CD14-positive monocyte (primary cell): ENCODE measurements at regions not wholly inside any gene's neighbourhood (a gene's known extent, or its start where the extent isn't known, plus 50 kb on each side); places are given as distances from the start of the nearest gene placed in this dataset.

Source experiments
- DNase-seq, 3 donors: peaks; one replicate each; pipeline ENCODE4 v3.0.0-alpha.2; 2011 to 2022
- H2AFZ ChIP-seq: 2 replicates; pipeline ENCODE4 v1.6.0; 2012; ENCODE audit warnings: mild to moderate bottlenecking, low read depth, low read length, inconsistent platforms; ENCODE audit not compliant: insufficient read depth, poor library complexity, severe bottlenecking
- H3K27ac ChIP-seq, 2 donors: 1 replicate in 1 of 2; 2 replicates in 1 of 2; pipeline ENCODE4 v1.5.1; 2012 to 2013; ENCODE audit warnings: low read length in 2 of 2, control low read depth in 1 of 2, inconsistent platforms in 1 of 2, low read depth in 1 of 2, mild to moderate bottlenecking in 1 of 2
- H3K27me3 ChIP-seq, 2 donors: one replicate each; pipeline versions ENCODE4 v1.6.0 to v1.6.1; 2011 to 2013; ENCODE audit warnings: low read length in 2 of 2; ENCODE audit not compliant: control insufficient read depth in 2 of 2, insufficient read depth in 2 of 2
- H3K36me3 ChIP-seq, 2 donors: replicated peaks in 1 of 2; 1 replicate in 1 of 2; 2 replicates in 1 of 2; pipeline versions ENCODE4 v1.5.1 to v1.6.1; 2012 to 2013; ENCODE audit warnings: low read length in 2 of 2, control low read depth in 1 of 2, inconsistent platforms in 1 of 2, mild to moderate bottlenecking in 1 of 2; ENCODE audit not compliant: insufficient read depth in 2 of 2, control insufficient read depth in 1 of 2
- H3K4me1 ChIP-seq, 2 donors: 1 replicate in 1 of 2; 2 replicates in 1 of 2; pipeline versions ENCODE4 v1.5.1 to v1.6.1; 2012 to 2013; ENCODE audit warnings: low read length in 2 of 2, control low read depth in 1 of 2, inconsistent platforms in 1 of 2, mild to moderate bottlenecking in 1 of 2, moderate library complexity in 1 of 2; ENCODE audit not compliant: insufficient read depth in 2 of 2, control insufficient read depth in 1 of 2
- H3K4me2 ChIP-seq: replicated peaks from 2 replicates; pipeline ENCODE3; 2012; ENCODE audit warnings: low read length, moderate library complexity, mild to moderate bottlenecking; ENCODE audit not compliant: poor library complexity, severe bottlenecking; ENCODE audit errors: extremely low read depth
- H3K4me3 ChIP-seq, 3 experiments: fragments of 200-600 bp in 1 of 3; sonication (generic) in 1 of 3; replicated peaks in 1 of 3; 1 replicate in 2 of 3; 2 replicates in 1 of 3; pipeline ENCODE4 v1.5.1; 2011 to 2013; ENCODE audit warnings: low read length in 3 of 3, mild to moderate bottlenecking in 3 of 3, control low read depth in 2 of 3, low read depth in 2 of 3, inconsistent platforms in 1 of 3, moderate library complexity in 1 of 3
- H3K79me2 ChIP-seq: 2 replicates; pipeline ENCODE4 v1.6.0; 2012; ENCODE audit warnings: mild to moderate bottlenecking, control low read depth, inconsistent platforms, low read length, moderate library complexity; ENCODE audit not compliant: insufficient read depth
- H3K9ac ChIP-seq: 2 replicates; pipeline ENCODE4 v1.6.0; 2017; ENCODE audit warnings: low read length, mild to moderate bottlenecking; ENCODE audit not compliant: insufficient read depth, poor library complexity, severe bottlenecking
- H3K9me3 ChIP-seq, 2 donors: replicated peaks in 1 of 2; 1 replicate in 1 of 2; 2 replicates in 1 of 2; pipeline versions ENCODE4 v1.5.1 to v1.6.1; 2012 to 2013; ENCODE audit warnings: low read length in 2 of 2, control low read depth in 1 of 2; ENCODE audit not compliant: control insufficient read depth in 1 of 2, insufficient read depth in 1 of 2
- H4K20me1 ChIP-seq: 2 replicates; pipeline ENCODE4 v1.6.0; 2012; ENCODE audit warnings: mild to moderate bottlenecking, low read length, control low read depth, moderate library complexity; ENCODE audit not compliant: insufficient read depth
- H3K27ac Mint-ChIP-seq, 7 donors: one replicate each; pipeline ENCODE4 v1.8.0; 2020; ENCODE audit warnings: mild to moderate bottlenecking in 7 of 7, mixed read lengths in 7 of 7, moderate library complexity in 6 of 7, inconsistent platforms in 2 of 7
- H3K27me3 Mint-ChIP-seq, 3 donors: one replicate each; pipeline ENCODE4 v1.8.0; 2021 to 2022; ENCODE audit warnings: low read depth in 3 of 3, mild to moderate bottlenecking in 3 of 3, mixed read lengths in 3 of 3, moderate library complexity in 3 of 3, inconsistent platforms in 1 of 3
- H3K36me3 Mint-ChIP-seq, 2 donors: one replicate each; pipeline ENCODE4 v1.8.0; 2020; ENCODE audit warnings: mixed read lengths in 2 of 2, inconsistent platforms in 1 of 2, mild to moderate bottlenecking in 1 of 2
- H3K4me1 Mint-ChIP-seq: one replicate; pipeline ENCODE4 v1.8.0; 2020; ENCODE audit warnings: mild to moderate bottlenecking, mixed read lengths
- H3K4me3 Mint-ChIP-seq, 2 donors: one replicate each; pipeline ENCODE4 v1.8.0; 2020; ENCODE audit warnings: mild to moderate bottlenecking in 2 of 2, mixed read lengths in 2 of 2, moderate library complexity in 1 of 2
- H3K9me3 Mint-ChIP-seq, 7 donors: one replicate each; pipeline ENCODE4 v1.8.0; 2020 to 2022; ENCODE audit warnings: mixed read lengths in 7 of 7, mild to moderate bottlenecking in 6 of 7, moderate library complexity in 6 of 7, inconsistent platforms in 2 of 7
- WGBS: methylation state at CpG from one replicate; pipeline ENCODE4 v1.1.5; 2013; ENCODE audit warnings: missing lambda C conversion rate; ENCODE audit not compliant: insufficient coverage; 5-methylcytosine and 5-hydroxymethylcytosine counted together
- intact Hi-C, 2 donors: fragments of 100-400 bp; cut with micrococcal nuclease; formaldehyde crosslinking; loops; one replicate each; pipeline versions ENCODE4 v1.15.0 to v1.15.1; 2023
- TF ChIP-seq, protein P1 (sequence below): fragments of 200-600 bp; IDR thresholded peaks from one replicate; pipeline ENCODE4 v1.8.0; 2022; ENCODE audit warnings: antibody characterized with exemption, mild to moderate bottlenecking

DNA sequence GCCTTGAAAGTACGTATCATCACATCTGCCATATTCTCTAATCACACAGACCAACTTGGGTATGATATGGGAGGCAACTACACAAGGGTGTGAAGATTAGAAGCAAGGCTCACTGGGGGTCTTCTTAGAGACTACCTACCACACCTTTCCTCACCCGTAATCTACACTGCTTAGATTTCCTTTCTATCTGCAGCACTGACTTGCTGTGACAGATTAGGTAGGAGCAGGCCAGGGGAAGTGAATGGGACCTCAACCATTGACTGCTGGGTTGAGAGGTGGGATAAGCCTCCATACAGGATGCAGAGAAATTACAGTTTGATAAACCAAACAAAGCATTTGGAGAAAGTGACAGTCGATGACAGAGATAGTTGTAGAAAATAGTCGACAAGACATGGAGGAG, 119.0 kb upstream of the SERPINE2 start:
- WGBS = 95% methylated on average over 2 of the region's 4 CpGs

DNA sequence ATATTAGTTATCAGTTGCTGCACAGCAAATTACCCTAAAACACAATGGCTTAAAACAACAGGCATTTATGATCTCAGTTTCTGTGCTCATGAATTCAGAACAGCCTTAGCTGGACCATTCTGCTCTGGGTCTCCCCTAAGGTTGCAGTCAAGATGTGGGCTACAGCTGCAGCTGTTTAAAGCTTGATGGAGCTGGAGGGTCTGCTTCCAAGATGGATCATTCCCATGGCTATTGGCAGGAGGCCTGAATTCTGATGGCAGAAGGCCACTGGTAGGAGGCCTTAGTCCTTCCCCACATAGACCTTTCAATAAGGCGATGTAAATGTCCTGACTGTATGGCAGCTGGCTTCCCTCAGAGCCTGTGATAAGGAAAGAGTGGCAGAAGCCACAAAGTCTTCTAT, 118.6 kb upstream of the SERPINE2 start:
- no CpG with 5 or more reads among the region's 1 CpG for WGBS
- H3K36me3 Mint-ChIP-seq = no peaks in the 10 kb centered on the region
- Histone ChIP-seq H3K4me2 (no peak overlapping the region), H3K27me3 (no peaks in the 10 kb centered on the region), H3K79me2 (no peaks in the 10 kb centered on the region), H3K4me3 (no peak overlapping the region), H4K20me1 (no peaks in the 10 kb centered on the region), H3K9me3 (no peaks in the 10 kb centered on the region), H3K9ac (no peak overlapping the region), H3K27ac (no peak overlapping the region), H2AFZ (no peak overlapping the region), H3K36me3 (no peaks in the 10 kb centered on the region), H3K4me1 (no peaks in the 10 kb centered on the region)
- no peak for DNase-seq
- no peaks in the 10 kb centered on the region for H3K4me1 Mint-ChIP-seq
- H3K27ac Mint-ChIP-seq = no peak overlapping the region
- TF ChIP-seq, protein P1, sequence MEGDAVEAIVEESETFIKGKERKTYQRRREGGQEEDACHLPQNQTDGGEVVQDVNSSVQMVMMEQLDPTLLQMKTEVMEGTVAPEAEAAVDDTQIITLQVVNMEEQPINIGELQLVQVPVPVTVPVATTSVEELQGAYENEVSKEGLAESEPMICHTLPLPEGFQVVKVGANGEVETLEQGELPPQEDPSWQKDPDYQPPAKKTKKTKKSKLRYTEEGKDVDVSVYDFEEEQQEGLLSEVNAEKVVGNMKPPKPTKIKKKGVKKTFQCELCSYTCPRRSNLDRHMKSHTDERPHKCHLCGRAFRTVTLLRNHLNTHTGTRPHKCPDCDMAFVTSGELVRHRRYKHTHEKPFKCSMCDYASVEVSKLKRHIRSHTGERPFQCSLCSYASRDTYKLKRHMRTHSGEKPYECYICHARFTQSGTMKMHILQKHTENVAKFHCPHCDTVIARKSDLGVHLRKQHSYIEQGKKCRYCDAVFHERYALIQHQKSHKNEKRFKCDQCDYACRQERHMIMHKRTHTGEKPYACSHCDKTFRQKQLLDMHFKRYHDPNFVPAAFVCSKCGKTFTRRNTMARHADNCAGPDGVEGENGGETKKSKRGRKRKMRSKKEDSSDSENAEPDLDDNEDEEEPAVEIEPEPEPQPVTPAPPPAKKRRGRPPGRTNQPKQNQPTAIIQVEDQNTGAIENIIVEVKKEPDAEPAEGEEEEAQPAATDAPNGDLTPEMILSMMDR = no peak
- no peak overlapping the region for H3K4me3 Mint-ChIP-seq
- H3K27me3 Mint-ChIP-seq = peaks cover 0 to 7% (median 3%) of the 10 kb centered on the region in 3 donors
- H3K9me3 Mint-ChIP-seq = peaks cover 0 to 9% (median 3%) of the 10 kb centered on the region in 7 donors
- intact Hi-C loops = no loop called here

More for the DNA sequence above, 119.0 kb upstream of the SERPINE2 start:
- Histone ChIP-seq H3K27me3 (no peaks in the 10 kb centered on the region), H3K4me1 (no peaks in the 10 kb centered on the region), H3K9ac (no peak overlapping the region), H3K4me2 (no peak overlapping the region), H3K9me3 (no peaks in the 10 kb centered on the region), H3K27ac (no peak overlapping the region), H3K36me3 (no peaks in the 10 kb centered on the region), H3K4me3 (no peak overlapping the region), H4K20me1 (no peaks in the 10 kb centered on the region), H3K79me2 (no peaks in the 10 kb centered on the region), H2AFZ (no peak overlapping the region)
- H3K9me3 Mint-ChIP-seq = peaks cover 0 to 9% (median 3%) of the 10 kb centered on the region in 7 donors
- no peak overlapping the region for H3K4me3 Mint-ChIP-seq
- H3K27me3 Mint-ChIP-seq = peaks cover 0 to 4% (median 3%) of the 10 kb centered on the region in 3 donors
- TF ChIP-seq, protein P1 = no peak
- H3K36me3 Mint-ChIP-seq = no peaks in the 10 kb centered on the region
- H3K27ac Mint-ChIP-seq = no peak overlapping the region
- no peak for DNase-seq
- H3K4me1 Mint-ChIP-seq = no peaks in the 10 kb centered on the region
- intact Hi-C loops = no loop called here
